Neuronal stem cell (in vitro differentiated cells): ENCODE measurements at regions not wholly inside any gene's neighbourhood (a gene's known extent, or its start where the extent isn't known, plus 50 kb on each side); places are given as distances from the start of the nearest gene placed in this dataset.

Experiments
- DNase-seq: peaks from one replicate; pipeline ENCODE4 v3.0.0-alpha.2; 2013; ENCODE audit warnings: low spot score
- H2AFZ ChIP-seq: one replicate; pipeline ENCODE4 v1.6.1; 2013; ENCODE audit warnings: mild to moderate bottlenecking, low read length, inconsistent platforms
- H2AK5ac ChIP-seq: 2 replicates; pipeline ENCODE4 v1.6.1; 2013; ENCODE audit warnings: low read depth, mild to moderate bottlenecking, inconsistent platforms, low read length, moderate library complexity, mixed read lengths
- H2BK120ac ChIP-seq: 2 replicates; pipeline ENCODE4 v1.6.1; 2013; ENCODE audit warnings: low read depth, mild to moderate bottlenecking, inconsistent platforms, low read length, moderate library complexity, mixed read lengths
- H2BK12ac ChIP-seq: one replicate; pipeline ENCODE4 v1.6.1; 2013; ENCODE audit warnings: low read length, inconsistent platforms
- H2BK15ac ChIP-seq: 2 replicates; pipeline ENCODE4 v1.6.1; 2013; ENCODE audit warnings: mild to moderate bottlenecking, low read length, inconsistent platforms, mixed read lengths
- H2BK5ac ChIP-seq: one replicate; pipeline ENCODE4 v1.6.1; 2013; ENCODE audit warnings: inconsistent platforms, mild to moderate bottlenecking, low read length, moderate library complexity
- H3K14ac ChIP-seq: one replicate; pipeline ENCODE4 v1.6.1; 2013; ENCODE audit warnings: low read length, inconsistent platforms
- H3K18ac ChIP-seq: 2 replicates; pipeline ENCODE4 v1.6.1; 2013; ENCODE audit warnings: low read length, inconsistent platforms
- H3K23ac ChIP-seq: 2 replicates; pipeline ENCODE4 v1.6.1; 2013; ENCODE audit warnings: low read depth, mild to moderate bottlenecking, mixed read lengths, low read length, inconsistent platforms; ENCODE audit not compliant: poor library complexity
- H3K27ac ChIP-seq: replicated peaks from 3 replicates; pipeline ENCODE4 v1.5.1; 2013; ENCODE audit warnings: low read length, inconsistent platforms
- H3K27me3 ChIP-seq, 3 experiments: 2 replicates each; pipeline ENCODE4 v1.6.1; 2013; ENCODE audit warnings: low read length in 3 of 3, mild to moderate bottlenecking in 2 of 3, inconsistent platforms in 1 of 3, low read depth in 1 of 3, mixed read lengths in 1 of 3, moderate library complexity in 1 of 3; ENCODE audit not compliant: control insufficient read depth in 3 of 3, insufficient read depth in 3 of 3
- H3K36me3 ChIP-seq, 2 donors: replicated peaks in 1 of 2; 2 replicates each; pipeline ENCODE4 v1.6.1; 2013; ENCODE audit warnings: low read length in 2 of 2; ENCODE audit not compliant: control insufficient read depth in 2 of 2, insufficient read depth in 2 of 2
- H3K4ac ChIP-seq: 2 replicates; pipeline ENCODE4 v1.6.1; 2013; ENCODE audit warnings: inconsistent platforms, mild to moderate bottlenecking, low read length, moderate library complexity
- H3K4me1 ChIP-seq, 2 donors: 1 replicate in 1 of 2; 2 replicates in 1 of 2; pipeline ENCODE4 v1.6.1; 2013; ENCODE audit warnings: low read length in 2 of 2, low read depth in 1 of 2; ENCODE audit not compliant: control insufficient read depth in 2 of 2, insufficient read depth in 1 of 2
- H3K4me2 ChIP-seq: one replicate; pipeline ENCODE4 v1.6.1; 2013; ENCODE audit warnings: mild to moderate bottlenecking, low read length, inconsistent platforms; ENCODE audit not compliant: insufficient read depth, poor library complexity, severe bottlenecking
- H3K4me3 ChIP-seq, 2 donors: 2 replicates each; pipeline ENCODE4 v1.5.1; 2013; ENCODE audit warnings: low read length in 2 of 2, mild to moderate bottlenecking in 2 of 2, inconsistent platforms in 1 of 2, moderate library complexity in 1 of 2
- H3K79me1 ChIP-seq: one replicate; pipeline ENCODE4 v1.6.1; 2013; ENCODE audit warnings: low read depth, mild to moderate bottlenecking, inconsistent platforms, low read length, moderate library complexity
- H3K9ac ChIP-seq: one replicate; pipeline ENCODE4 v1.6.1; 2013; ENCODE audit warnings: mild to moderate bottlenecking, low read depth, low read length, inconsistent platforms; ENCODE audit not compliant: poor library complexity
- H3K9me3 ChIP-seq, 2 donors: replicated peaks in 1 of 2; 2 replicates each; pipeline versions ENCODE3 to v1.6.1; 2013; ENCODE audit warnings: low read length in 2 of 2, mild to moderate bottlenecking in 2 of 2, inconsistent platforms in 1 of 2, low read depth in 1 of 2, mixed read lengths in 1 of 2, moderate library complexity in 1 of 2; ENCODE audit not compliant: control insufficient read depth in 2 of 2, insufficient read depth in 1 of 2
- H4K8ac ChIP-seq: one replicate; pipeline ENCODE4 v1.6.1; 2013; ENCODE audit warnings: low read depth, mild to moderate bottlenecking, inconsistent platforms, low read length, moderate library complexity
- H4K91ac ChIP-seq: one replicate; pipeline ENCODE4 v1.6.1; 2013; ENCODE audit warnings: low read length, low read depth, mild to moderate bottlenecking, inconsistent platforms; ENCODE audit not compliant: poor library complexity
- WGBS, 2 donors: extraction: QIAGEN DNeasy Blood & Tissue Kit; methylation state at CpG; one replicate each; pipeline ENCODE4 v1.1.7; 2013; ENCODE audit warnings: missing lambda C conversion rate in 2 of 2, mixed read lengths in 1 of 2; ENCODE audit not compliant: insufficient read length in 2 of 2, insufficient replicate concordance in 1 of 2; ENCODE audit errors: extremely low coverage in 2 of 2; 5-methylcytosine and 5-hydroxymethylcytosine counted together

DNA sequence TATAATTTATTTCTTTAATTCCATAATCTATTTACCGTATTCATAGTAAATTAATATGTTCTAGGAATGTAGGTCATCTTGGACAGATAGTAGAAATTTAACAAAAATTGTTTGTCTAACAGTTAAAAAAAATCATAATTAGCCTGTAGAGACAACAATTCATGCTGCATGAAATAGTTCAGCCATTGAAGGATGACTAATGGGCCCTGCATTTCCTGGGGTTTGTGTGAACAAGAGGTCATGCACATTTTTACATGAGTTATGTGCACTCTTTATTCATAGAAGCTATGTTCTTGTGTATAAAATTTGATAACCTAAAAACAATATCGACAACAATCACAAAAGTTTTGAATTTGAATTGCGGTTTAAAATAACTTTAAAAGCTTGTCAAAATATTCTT lies 1663.6 kb downstream of the SUCLG1 start:
- no peaks in the 10 kb centered on the region for H3K79me1 ChIP-seq
- DNase-seq: no peak
- no peak overlapping the region for H4K8ac ChIP-seq
- no peaks in the 10 kb centered on the region for H3K27me3 ChIP-seq
- no peak overlapping the region for H4K91ac ChIP-seq
- peaks cover 1 to 2% of the 10 kb centered on the region in 2 donors for H3K4me1 ChIP-seq
- no peak overlapping the region for H2BK12ac ChIP-seq
- no peak overlapping the region for H3K23ac ChIP-seq
- no peak overlapping the region for H2AFZ ChIP-seq
- H3K18ac ChIP-seq: no peak overlapping the region
- no peak overlapping the region for H3K4me2 ChIP-seq
- no peak overlapping the region for H3K14ac ChIP-seq
- no peaks in the 10 kb centered on the region for H3K36me3 ChIP-seq
- H2AK5ac ChIP-seq: no peak overlapping the region
- WGBS, 2 donors: 100% methylated on average over 1 of the region's 3 CpGs; no CpG with 5 or more reads in 1 of the 2 donors
- no peak overlapping the region for H3K4ac ChIP-seq
- H3K9me3 ChIP-seq: no peaks in the 10 kb centered on the region
- no peak overlapping the region for H3K27ac ChIP-seq
- no peak overlapping the region for H2BK5ac ChIP-seq
- H2BK15ac ChIP-seq: no peak overlapping the region
- H3K4me3 ChIP-seq: no peak overlapping the region
- H3K9ac ChIP-seq: no peak overlapping the region
- H2BK120ac ChIP-seq: no peak overlapping the region

DNA sequence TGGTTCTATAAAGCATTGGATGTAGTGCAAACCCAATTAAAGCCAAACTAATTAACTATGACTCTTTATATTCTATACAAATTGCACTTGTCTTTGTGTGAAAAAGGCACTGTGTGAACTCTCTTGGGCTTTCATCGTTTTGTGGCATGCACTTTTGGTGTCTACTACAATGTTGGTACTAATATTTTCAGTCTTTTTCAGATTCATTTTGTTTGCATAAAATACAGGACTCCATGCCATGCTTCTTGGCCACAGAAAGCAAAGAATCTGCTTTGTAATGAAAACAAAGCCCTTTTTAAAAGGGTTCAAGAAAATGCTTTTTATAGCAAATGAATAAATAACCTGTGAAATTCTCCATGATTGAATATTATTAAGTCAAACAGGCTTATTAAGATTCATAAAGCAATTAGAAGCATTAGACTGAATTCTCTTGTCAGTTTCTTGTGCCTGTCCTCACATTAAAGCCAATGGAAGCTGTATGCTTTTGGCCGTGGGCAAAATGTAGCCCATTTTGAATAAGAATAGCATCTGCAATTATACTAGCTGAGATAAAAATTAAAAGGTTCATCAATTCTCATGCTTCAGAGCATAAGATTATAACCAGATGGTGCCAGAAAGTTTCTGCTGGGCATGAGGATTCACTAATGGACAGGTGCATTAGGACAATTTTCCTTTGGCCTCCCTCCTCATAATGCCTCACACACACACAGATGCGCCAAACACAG lies 1665.2 kb downstream of the SUCLG1 start:
- Histone ChIP-seq H3K27me3 (no peaks in the 10 kb centered on the region), H3K4me1 (peaks cover 1 to 5% of the 10 kb centered on the region in 2 donors), H4K91ac (no peak overlapping the region), H2BK120ac (no peak overlapping the region), H2AFZ (no peak overlapping the region), H3K4me3 (no peak overlapping the region), H3K4me2 (no peak overlapping the region), H2BK12ac (no peak overlapping the region), H3K23ac (no peak overlapping the region), H4K8ac (no peak overlapping the region), H3K18ac (no peak overlapping the region), H2AK5ac (no peak overlapping the region), H2BK5ac (no peak overlapping the region), H3K9ac (no peak overlapping the region), H3K14ac (no peak overlapping the region), H3K27ac (no peak overlapping the region), H2BK15ac (no peak overlapping the region), H3K4ac (no peak overlapping the region), H3K9me3 (no peaks in the 10 kb centered on the region), H3K79me1 (no peaks in the 10 kb centered on the region), H3K36me3 (no peaks in the 10 kb centered on the region)
- no CpG with 5 or more reads among the region's 3 CpGs for WGBS, 2 donors
- DNase-seq: no peak

DNA sequence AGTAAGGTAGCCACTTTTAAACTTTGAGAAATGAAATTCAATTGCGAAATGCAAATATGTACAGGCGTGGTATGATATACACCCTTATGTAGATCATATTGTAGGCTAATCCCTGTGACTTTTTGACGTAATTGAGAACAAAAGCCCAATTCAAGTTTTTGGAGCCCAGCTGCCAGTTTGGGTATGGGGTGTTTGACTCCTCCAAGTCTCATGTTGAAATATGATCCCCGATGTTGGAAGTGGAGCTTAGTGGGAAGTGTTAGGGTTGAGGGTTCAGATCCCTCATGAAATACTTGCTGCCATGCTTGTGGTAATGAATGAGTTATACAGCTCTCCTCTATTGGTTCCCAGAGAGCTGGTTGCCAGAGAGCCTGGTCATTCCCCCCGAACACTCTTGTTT lies 1666.8 kb downstream of the SUCLG1 start:
- Histone ChIP-seq H3K4me3 (no peak overlapping the region), H3K4ac (no peak overlapping the region), H3K9ac (no peak overlapping the region), H3K9me3 (no peaks in the 10 kb centered on the region), H2AK5ac (no peak overlapping the region), H3K4me2 (no peak overlapping the region), H3K18ac (no peak overlapping the region), H2AFZ (no peak overlapping the region), H3K27me3 (no peaks in the 10 kb centered on the region), H3K79me1 (no peaks in the 10 kb centered on the region), H3K14ac (no peak overlapping the region), H3K4me1 (peaks cover 1 to 5% of the 10 kb centered on the region in 2 donors), H4K8ac (no peak overlapping the region), H2BK5ac (no peak overlapping the region), H3K27ac (no peak overlapping the region), H2BK12ac (no peak overlapping the region), H2BK120ac (no peak overlapping the region), H4K91ac (no peak overlapping the region), H3K23ac (no peak overlapping the region), H3K36me3 (no peaks in the 10 kb centered on the region), H2BK15ac (no peak overlapping the region)
- WGBS, 2 donors: no CpG with 5 or more reads among the region's 5 CpGs
- no peak for DNase-seq

DNA sequence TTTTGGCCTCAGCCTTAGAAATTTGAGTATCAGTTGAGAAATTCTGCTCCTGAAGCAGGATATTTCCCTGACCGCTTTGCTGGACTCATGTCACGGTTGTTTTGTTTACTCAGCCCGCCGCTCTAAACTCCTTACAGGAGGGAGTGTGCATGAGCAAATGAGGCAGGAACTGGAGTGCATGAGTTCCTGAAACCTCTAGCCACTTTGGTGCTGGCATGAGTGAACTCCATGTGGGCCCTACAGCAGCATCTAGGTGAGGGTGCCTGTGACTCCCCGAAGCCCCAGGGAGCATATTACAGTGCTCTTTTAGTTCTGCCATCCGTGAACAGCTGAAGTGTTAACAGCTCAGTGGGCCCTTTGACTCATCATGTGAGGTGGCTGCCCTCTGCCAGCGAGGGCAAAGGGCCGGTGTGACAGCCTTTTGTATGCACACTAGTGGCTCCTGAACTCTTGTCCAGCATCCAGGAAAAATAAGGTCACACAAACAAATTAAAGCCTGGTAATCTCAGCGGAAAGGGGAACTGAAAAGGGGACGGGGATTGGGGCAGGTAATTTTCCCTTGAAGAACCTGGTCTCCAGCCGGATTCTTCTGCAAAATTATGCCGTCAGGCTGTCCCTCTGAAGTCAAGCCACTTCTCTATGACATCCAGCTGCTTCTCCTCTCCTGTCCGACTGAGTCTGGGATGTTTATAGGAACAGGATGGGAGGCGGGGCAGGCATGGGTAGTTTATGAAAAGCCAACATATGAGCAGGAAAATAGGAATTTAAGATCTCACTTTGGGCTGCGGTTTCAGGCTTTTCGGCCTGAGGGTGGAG lies 1668.7 kb downstream of the SUCLG1 start:
- no peak overlapping the region for H3K27ac ChIP-seq
- H3K23ac ChIP-seq: no peak overlapping the region
- H2AK5ac ChIP-seq: no peak overlapping the region
- no peak overlapping the region for H3K4me3 ChIP-seq
- H2BK5ac ChIP-seq: no peak overlapping the region
- H3K18ac ChIP-seq: no peak overlapping the region
- no peak overlapping the region for H4K91ac ChIP-seq
- H3K9ac ChIP-seq: no peak overlapping the region
- WGBS, 2 donors: no CpG with 5 or more reads among the region's 16 CpGs
- no peaks in the 10 kb centered on the region for H3K36me3 ChIP-seq
- no peak overlapping the region for H3K14ac ChIP-seq
- peaks cover 1 to 5% of the 10 kb centered on the region in 2 donors for H3K4me1 ChIP-seq
- no peak overlapping the region for H3K4me2 ChIP-seq
- H3K79me1 ChIP-seq: no peaks in the 10 kb centered on the region
- H3K27me3 ChIP-seq: no peaks in the 10 kb centered on the region
- H3K9me3 ChIP-seq: no peaks in the 10 kb centered on the region
- no peak overlapping the region for H2BK15ac ChIP-seq
- H2BK12ac ChIP-seq: no peak overlapping the region
- no peak overlapping the region for H4K8ac ChIP-seq
- no peak for DNase-seq
- H2BK120ac ChIP-seq: no peak overlapping the region
- H2AFZ ChIP-seq: peak overlapping the region; percentile 15
- H3K4ac ChIP-seq: no peak overlapping the region
